Memory B cell (primary cell): ENCODE measurements at regions not wholly inside any gene's neighbourhood (a gene's known extent, or its start where the extent isn't known, plus 50 kb on each side); places are given as distances from the start of the nearest gene placed in this dataset.

Experiments
- ATAC-seq: fragments of 150-1000 bp; cut with Tn5 transposase; 2 replicates; pipeline ENCODE4 v1.10.0; 2021; ENCODE audit warnings: low read depth, mild to moderate bottlenecking, moderate library complexity
- DNase-seq, 2 donors: peaks; one replicate each; pipeline ENCODE4 v3.0.0; 2022; ENCODE audit warnings: low spot score in 2 of 2
- H3K27ac Mint-ChIP-seq: one replicate; pipeline ENCODE4 v1.8.0; 2022; ENCODE audit warnings: mild to moderate bottlenecking, moderate library complexity, mixed read lengths
- H3K27me3 Mint-ChIP-seq: one replicate; pipeline ENCODE4 v1.8.0; 2022; ENCODE audit warnings: mixed read lengths
- H3K36me3 Mint-ChIP-seq: one replicate; pipeline ENCODE4 v1.8.0; 2022; ENCODE audit warnings: mild to moderate bottlenecking, mixed read lengths
- H3K4me1 Mint-ChIP-seq: one replicate; pipeline ENCODE4 v1.8.0; 2022; ENCODE audit warnings: mixed read lengths
- H3K4me3 Mint-ChIP-seq: one replicate; pipeline ENCODE4 v1.8.0; 2022; ENCODE audit warnings: mild to moderate bottlenecking, moderate library complexity, mixed read lengths
- H3K9me3 Mint-ChIP-seq: one replicate; pipeline ENCODE4 v1.8.0; 2022; ENCODE audit warnings: mixed read lengths

DNA sequence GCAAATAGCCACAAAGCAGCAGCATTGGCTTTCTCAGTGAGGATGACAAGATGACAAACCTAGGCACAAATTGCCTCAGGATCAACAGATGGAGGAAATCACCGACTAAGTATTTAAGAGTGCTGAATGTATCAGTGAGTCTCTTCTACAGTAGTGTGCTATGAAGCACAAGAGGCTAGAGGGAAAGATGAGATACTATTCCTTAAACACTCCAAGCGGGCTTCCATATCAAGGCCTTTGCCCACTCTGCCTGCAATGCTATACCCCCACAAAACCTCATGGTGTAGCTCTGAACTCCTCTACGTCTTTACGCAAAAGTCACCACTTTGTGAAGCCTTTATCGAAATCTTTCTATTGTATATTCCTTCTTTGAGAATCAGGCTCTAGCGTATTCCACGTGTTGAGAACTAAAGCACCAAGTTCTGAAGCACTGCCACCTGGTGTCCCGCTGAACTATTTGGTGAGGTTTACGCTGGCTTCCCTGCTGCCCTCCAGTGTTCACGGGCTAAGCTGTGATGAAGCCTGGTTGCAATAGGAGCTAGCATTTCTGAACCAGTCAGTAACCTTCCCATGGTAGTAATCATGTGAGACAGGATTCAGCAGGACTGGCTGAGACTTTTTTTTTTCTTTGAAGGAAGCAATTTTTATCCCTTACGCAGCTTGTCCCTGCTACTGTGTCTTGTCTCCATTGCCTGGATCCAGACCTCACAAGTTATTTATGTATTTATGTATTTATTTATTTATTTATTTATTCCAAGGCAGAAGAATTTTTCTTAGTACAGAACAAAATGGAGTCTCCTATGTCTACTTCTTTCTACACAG lies 426.5 kb upstream of the OR4E1 start:
- ATAC-seq (peak; percentile 70), DNase-seq (no peak)
- Mint-ChIP-seq H3K4me3 (no peak overlapping the region), H3K27ac (no peak overlapping the region), H3K9me3 (peaks cover 1% of the 10 kb centered on the region), H3K4me1 (peaks cover 4% of the 10 kb centered on the region), H3K36me3 (no peaks in the 10 kb centered on the region), H3K27me3 (peaks cover 24% of the 10 kb centered on the region)

DNA sequence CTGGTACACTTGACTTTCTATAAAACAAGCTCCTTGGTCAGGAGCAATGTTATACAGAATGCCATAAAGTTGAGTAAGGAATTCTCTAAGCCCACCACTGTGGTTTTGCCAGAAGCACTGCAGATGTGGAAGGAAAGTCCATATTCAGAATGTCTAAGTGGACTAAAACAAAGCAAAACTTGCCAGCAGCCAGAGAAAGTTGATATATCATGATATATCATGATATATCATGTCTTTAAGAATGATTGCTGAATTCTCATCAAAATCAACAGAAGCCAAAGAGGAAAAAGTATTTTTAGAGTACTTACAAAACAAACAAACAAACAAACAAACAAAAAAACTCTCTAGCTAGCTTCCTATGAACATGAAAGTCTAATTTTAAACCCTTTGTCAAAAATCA lies 424.8 kb upstream of the OR4E1 start:
- DNase-seq = no peak
- H3K4me1 Mint-ChIP-seq = peaks cover 4% of the 10 kb centered on the region
- no peak for ATAC-seq
- H3K27ac Mint-ChIP-seq = no peak overlapping the region
- peaks cover 1% of the 10 kb centered on the region for H3K9me3 Mint-ChIP-seq
- H3K4me3 Mint-ChIP-seq = no peak overlapping the region
- H3K36me3 Mint-ChIP-seq = no peaks in the 10 kb centered on the region
- peaks cover 21% of the 10 kb centered on the region for H3K27me3 Mint-ChIP-seq

DNA sequence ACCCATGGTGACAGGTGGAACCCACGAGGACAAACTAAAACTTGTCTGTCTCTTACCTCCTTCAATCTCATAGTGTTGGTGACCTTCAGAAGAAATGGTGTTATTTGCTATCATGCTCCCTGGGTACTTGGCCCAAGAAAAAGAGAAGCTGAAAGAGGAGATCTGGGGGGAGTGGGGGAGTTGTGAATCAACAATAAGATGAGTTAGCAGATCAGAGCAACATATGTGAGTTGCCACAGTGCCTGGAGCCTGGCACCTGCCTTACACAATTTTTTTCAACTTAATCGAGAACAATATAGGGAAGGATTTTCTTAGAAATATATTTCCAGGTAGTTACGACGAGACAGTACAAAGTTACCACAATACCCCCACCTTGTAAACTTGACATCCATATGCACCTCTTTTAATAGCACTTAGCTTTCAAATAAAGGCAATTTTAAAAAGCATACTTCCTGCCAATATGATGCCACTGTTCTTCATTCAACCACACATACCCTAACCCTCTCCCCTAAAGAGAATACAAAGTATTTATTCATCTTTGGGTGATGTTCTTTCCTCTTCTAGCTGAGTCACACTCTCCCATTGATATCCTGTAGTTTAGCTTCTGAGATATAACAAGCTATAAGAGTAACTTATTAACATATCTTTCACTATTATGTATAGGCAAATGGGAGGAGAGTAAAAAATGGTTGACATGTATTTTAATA lies 424.1 kb upstream of the OR4E1 start:
- Mint-ChIP-seq H3K27ac (no peak overlapping the region), H3K4me3 (no peak overlapping the region), H3K4me1 (peaks cover 4% of the 10 kb centered on the region), H3K36me3 (no peaks in the 10 kb centered on the region), H3K27me3 (peaks cover 18% of the 10 kb centered on the region), H3K9me3 (peaks cover 1% of the 10 kb centered on the region)
- no peak for DNase-seq
- no peak for ATAC-seq

DNA sequence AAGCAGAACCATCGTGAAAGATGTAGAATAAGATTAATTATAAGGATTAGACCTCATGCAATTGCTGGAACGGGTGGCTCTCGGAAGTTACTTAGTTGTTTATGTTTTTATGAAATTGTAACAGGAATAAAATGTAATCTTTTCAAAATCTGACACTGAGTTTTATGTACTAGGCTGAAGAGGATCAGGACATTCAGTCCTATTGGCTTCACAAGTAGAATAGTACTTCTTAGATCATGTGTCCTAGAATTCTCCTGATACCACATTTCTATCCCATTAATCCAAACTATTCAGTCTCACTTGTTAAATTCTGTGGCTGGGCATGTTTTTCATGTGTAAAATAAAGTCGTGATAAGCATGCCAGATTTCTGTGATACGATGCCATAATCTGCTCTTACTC lies 423.5 kb upstream of the OR4E1 start:
- Mint-ChIP-seq H3K4me3 (no peak overlapping the region), H3K27ac (no peak overlapping the region)

DNA sequence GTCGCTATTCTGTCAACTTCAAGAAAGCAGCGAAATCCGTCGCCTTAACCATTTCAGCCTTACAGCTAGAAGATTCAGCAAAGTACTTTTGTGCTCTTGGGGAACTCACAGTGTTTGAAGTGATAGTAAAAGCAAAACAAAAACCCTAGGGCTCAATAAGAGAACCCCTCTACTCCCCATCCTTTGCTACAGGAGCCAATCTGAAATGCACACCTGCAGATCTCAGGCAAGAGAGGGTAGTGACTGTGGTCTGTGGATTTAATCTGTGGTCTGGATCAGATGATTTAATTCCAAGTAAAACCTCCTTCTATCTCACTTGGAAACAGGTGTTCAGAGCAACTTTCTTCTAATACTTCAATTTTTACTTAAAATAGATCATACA lies 422.9 kb upstream of the OR4E1 start:
- Mint-ChIP-seq H3K9me3 (no peaks in the 10 kb centered on the region), H3K4me1 (peaks cover 4% of the 10 kb centered on the region), H3K27me3 (peaks cover 10% of the 10 kb centered on the region), H3K4me3 (no peak overlapping the region), H3K36me3 (no peaks in the 10 kb centered on the region), H3K27ac (no peak overlapping the region)
- no peak for DNase-seq
- no peak for ATAC-seq

More for the DNA sequence above, 423.5 kb upstream of the OR4E1 start:
- Mint-ChIP-seq H3K27me3 (peaks cover 15% of the 10 kb centered on the region), H3K4me1 (peaks cover 4% of the 10 kb centered on the region), H3K36me3 (no peaks in the 10 kb centered on the region), H3K9me3 (peaks cover 1% of the 10 kb centered on the region)
- DNase-seq (no peak), ATAC-seq (no peak)

DNA sequence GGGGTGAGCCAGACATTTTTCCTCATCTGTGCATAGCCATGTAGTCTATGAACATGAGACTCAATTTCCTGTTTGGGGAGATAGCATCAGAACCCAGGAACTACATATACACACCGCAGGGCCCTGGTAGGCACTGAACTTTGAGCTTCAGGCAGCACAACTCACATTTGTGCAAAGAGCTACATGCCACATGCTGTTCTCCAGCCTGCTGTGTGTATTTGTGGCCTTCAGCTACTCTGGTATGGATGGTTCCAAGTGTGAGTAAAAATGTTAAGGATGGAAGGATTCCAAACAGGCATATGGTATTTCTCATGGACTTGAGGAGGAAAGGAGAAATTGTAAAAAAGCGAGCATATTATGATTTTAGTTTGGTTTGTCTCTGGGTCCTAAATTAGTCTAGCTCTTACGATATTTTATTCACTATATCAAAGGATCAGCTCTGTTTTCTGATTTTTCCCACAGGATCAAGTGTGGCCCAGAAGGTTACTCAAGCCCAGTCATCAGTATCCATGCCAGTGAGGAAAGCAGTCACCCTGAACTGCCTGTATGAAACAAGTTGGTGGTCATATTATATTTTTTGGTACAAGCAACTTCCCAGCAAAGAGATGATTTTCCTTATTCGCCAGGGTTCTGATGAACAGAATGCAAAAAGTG lies 422.4 kb upstream of the OR4E1 start:
- DNase-seq (no peak), ATAC-seq (no peak)
- Mint-ChIP-seq H3K27ac (no peak overlapping the region), H3K27me3 (peaks cover 10% of the 10 kb centered on the region), H3K4me3 (no peak overlapping the region), H3K9me3 (no peaks in the 10 kb centered on the region), H3K36me3 (no peaks in the 10 kb centered on the region), H3K4me1 (peaks cover 4% of the 10 kb centered on the region)

DNA sequence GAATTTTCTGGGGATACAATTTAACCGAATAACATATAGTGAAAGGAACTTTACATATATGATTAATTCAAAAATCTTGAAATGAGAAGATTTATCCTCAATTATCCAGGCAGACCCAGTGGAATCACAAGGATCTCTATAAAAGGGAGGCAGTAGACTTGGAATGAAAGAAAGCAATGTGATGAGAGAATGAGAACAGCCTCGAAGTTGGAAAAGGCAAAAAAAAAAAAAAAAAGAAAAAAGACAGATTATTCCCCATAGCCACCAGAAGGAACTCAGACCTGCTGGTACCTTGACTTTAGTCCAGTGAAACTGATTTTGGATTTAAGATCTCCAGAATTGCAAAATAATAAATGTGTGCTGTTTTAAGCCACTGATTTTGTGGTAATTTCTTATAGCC lies 416.3 kb upstream of the OR4E1 start:
- peaks cover 3% of the 10 kb centered on the region for H3K9me3 Mint-ChIP-seq
- peaks cover 18% of the 10 kb centered on the region for H3K27me3 Mint-ChIP-seq
- no peak overlapping the region for H3K27ac Mint-ChIP-seq
- H3K4me1 Mint-ChIP-seq = no peaks in the 10 kb centered on the region
- ATAC-seq (no peak), DNase-seq (no peak)
- H3K4me3 Mint-ChIP-seq = no peak overlapping the region
- H3K36me3 Mint-ChIP-seq = no peaks in the 10 kb centered on the region

DNA sequence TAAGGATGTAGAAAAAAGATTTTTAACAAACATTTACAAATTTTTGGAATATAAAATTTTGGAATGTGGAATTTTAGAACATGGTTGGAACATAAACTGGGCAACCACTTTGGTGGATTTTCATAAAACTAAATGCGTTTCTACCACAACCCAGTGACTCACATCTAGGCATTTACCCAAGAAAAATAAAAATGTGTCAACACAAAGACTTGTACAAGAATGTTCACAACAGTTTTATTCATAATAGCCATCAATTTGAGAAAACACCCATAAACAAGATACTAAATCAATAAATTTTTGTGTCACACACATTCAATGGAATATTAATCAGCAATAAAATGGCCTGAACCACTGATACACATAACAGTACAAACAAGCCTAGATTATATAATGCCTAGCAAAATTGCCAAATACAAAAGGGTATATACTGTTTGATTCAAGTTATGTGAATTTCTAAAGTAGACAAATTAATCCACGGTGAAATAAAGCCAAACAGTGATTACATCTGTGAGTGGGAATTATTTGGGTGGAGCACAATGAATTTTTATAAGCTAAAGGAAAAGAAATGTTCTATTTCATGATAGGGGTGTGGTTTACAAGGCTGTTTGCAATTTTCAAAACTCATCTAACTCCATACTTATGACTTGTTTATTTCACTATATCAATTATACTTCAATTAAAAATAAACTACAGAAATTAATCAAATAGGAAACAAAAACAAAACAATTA lies 415.2 kb upstream of the OR4E1 start:
- Mint-ChIP-seq H3K9me3 (peaks cover 3% of the 10 kb centered on the region), H3K36me3 (no peaks in the 10 kb centered on the region), H3K27me3 (peaks cover 23% of the 10 kb centered on the region), H3K4me1 (no peaks in the 10 kb centered on the region), H3K4me3 (no peak overlapping the region), H3K27ac (no peak overlapping the region)
- ATAC-seq = no peak
- DNase-seq = no peak

DNA sequence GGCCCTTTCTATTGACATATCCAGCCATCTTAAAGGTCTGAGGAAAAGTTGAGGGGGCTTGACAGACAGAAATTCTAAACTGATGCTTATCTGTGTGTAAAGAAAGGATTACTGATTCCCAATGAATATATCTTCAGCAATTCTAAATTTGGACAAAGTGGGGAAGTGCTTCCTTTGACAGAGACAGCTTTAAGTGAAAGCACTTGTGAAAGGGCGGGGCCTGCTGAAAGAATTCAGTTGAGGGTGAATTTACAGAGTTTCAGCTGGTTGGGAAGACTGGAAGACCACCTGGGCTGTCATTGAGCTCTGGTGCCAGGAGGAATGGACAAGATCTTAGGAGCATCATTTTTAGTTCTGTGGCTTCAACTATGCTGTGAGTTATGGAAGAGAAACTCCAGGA lies 412.5 kb upstream of the OR4E1 start:
- Mint-ChIP-seq H3K4me1 (no peaks in the 10 kb centered on the region), H3K27ac (no peak overlapping the region), H3K9me3 (peaks cover 3% of the 10 kb centered on the region), H3K27me3 (peaks cover 25% of the 10 kb centered on the region), H3K36me3 (no peaks in the 10 kb centered on the region), H3K4me3 (no peak overlapping the region)
- no peak for DNase-seq
- no peak for ATAC-seq

DNA sequence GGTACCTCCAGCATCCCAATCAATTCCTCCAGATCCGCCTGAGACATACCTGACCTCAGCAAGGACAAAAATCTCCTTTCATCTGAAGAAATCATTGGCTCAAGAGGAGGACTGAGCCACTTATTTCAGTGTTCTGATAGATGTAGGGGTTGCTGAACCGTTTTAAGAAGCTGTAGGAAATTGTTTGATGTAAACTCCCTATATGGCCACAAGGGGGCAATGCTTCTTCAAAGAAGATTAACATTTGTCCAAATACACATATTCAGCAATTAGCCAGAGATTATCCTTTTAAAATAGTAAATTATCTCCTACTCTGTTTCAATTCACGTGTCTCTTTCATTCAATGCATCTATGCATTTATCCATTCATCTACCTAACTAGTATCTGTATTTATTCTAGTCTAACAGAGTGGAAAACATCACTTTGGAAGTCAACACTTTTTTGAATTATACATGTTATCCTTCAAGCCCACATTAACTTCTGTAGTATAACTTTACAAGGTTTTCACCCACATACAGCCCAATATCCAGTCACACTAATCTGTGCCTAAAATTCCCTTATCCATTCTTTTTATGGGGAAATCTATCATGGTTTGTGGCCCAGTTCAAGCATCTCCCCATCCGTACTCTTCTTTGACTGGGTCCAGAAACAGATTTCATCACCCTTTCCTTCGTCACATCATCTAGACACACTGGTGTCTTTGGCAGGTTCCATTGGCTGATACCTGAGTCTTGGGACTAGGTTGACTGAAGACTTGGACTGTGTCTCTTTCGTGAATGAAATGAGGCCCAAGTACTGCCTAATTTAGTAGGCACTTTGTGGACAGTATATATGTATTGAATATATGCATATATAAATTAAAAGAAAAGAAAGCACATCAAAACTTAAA lies 411.0 kb upstream of the OR4E1 start:
- DNase-seq (peak; percentile 22 to 30), ATAC-seq (peak; percentile 43)
- Mint-ChIP-seq H3K9me3 (peaks cover 2% of the 10 kb centered on the region), H3K4me3 (no peak overlapping the region), H3K27me3 (peaks cover 23% of the 10 kb centered on the region), H3K27ac (no peak overlapping the region), H3K4me1 (no peaks in the 10 kb centered on the region), H3K36me3 (no peaks in the 10 kb centered on the region)

DNA sequence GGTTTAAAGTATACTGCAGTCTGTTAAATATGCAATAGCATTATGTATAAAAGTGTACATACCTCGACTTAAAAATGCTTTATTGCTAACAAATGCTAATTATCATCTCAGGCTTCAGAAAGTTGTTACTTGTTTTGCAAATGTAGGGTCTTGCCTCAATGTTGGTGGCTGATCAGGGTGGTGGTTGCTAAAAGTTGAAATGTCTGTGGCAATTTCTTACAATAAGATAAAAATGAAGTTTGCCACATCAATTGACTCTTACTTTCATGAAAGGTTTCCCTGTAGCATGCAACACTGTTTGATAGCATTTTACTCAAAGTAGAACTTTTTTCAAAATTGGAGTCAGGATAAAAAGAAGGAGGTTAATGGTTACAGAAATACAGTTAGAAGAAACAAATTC lies 407.7 kb upstream of the OR4E1 start:
- Mint-ChIP-seq H3K4me1 (no peaks in the 10 kb centered on the region), H3K27ac (no peak overlapping the region), H3K4me3 (no peak overlapping the region), H3K27me3 (peaks cover 27% of the 10 kb centered on the region), H3K36me3 (no peaks in the 10 kb centered on the region), H3K9me3 (no peaks in the 10 kb centered on the region)
- DNase-seq (no peak), ATAC-seq (no peak)

DNA sequence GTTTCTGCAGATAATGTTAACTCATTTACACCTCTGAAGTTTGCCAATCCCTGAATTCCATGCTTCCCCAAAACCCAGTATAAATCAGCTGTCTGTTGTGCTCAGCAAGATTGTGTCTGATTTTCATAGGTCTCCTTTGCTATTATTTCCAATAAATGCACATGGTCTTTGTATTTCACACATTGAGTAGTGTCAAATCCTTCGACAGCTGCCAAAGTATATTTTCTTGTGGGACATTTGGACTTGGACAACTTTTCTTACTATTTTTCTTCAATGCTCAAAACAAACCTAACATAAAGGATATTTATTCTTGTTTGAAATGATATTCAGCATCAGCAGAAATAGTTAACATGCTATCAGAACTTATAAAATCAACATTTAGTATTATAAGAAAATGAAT lies 406.1 kb upstream of the OR4E1 start:
- Mint-ChIP-seq H3K4me1 (peaks cover 2% of the 10 kb centered on the region), H3K4me3 (no peak overlapping the region), H3K36me3 (no peaks in the 10 kb centered on the region), H3K9me3 (no peaks in the 10 kb centered on the region), H3K27ac (no peak overlapping the region), H3K27me3 (peaks cover 25% of the 10 kb centered on the region)
- DNase-seq = no peak
- no peak for ATAC-seq

DNA sequence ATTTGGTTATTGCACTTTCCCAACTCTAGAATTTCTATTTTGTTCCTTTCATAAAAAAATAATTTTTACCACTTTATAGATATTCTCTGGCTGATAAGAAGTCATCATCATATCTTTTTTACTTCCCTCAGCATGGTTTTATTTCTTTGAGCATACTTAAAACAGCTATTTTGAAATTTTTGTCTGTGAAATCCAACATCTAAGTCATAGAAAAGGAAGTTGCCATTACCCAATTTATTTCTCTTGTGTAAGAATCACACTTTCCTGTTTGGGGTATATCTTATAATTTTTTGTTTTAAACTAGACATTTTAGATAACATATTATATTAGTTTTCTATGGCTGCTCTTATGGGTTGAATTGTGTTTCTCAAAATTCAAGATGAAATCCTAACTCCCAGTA lies 400.2 kb upstream of the OR4E1 start:
- Mint-ChIP-seq H3K27me3 (peaks cover 23% of the 10 kb centered on the region), H3K9me3 (peaks cover 3% of the 10 kb centered on the region), H3K27ac (no peak overlapping the region), H3K36me3 (no peaks in the 10 kb centered on the region), H3K4me1 (peaks cover 22% of the 10 kb centered on the region), H3K4me3 (no peak overlapping the region)
- DNase-seq (no peak), ATAC-seq (no peak)
